ENCODE measurements at regions not wholly inside any gene's neighbourhood (a gene's known extent, or its start where the extent isn't known, plus 50 kb on each side); places are given as distances from the start of the nearest gene placed in this dataset.

DNA sequence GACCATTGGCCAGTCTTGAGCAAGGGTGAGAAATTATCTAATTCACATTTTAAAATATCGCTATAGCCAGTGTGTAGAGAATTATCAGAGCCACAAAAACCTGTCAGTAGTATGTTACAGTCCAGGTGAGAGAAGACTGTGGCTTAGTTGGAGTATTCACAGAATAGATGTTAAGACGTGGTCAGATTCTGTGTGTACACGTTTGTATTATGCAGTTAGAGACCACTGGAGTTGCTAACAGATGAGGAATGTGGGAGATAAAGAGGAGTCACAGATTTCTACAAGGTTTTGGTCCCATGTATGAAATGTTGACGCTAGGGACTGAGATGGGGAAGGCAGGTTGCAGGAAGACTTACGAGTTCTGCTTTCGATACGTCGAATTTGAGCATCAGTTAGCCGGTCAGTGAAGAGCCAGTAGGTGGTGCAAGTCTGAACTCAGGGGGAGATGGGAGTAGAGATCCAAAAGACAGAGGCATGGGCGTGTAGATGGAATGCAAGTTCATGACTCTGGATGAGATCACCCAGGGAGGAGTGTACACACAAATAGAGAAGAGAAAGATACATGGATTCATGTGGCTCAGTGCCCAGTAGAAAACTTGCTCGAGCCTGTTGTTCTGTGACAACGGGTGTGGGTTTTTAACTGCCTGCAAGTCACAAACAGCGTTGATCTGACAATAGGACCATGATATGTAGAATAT is 114.8 kb upstream of the FLRT2 start:
- Mint-ChIP-seq H3K27ac (peak overlapping the region in 1 of 6 donors; percentile 1), H3K9me3 (peaks cover 0 to 12% (median 0%) of the 10 kb centered on the region in 7 donors), H3K4me3 (no peak overlapping the region), H3K36me3 (no peaks in the 10 kb centered on the region), H3K27me3 (no peaks in the 10 kb centered on the region), H3K4me1 (no peaks in the 10 kb centered on the region)
- DNase-seq (no peak), ATAC-seq (ENCODE audit: low read depth in 2 of 2) (no peak)

DNA sequence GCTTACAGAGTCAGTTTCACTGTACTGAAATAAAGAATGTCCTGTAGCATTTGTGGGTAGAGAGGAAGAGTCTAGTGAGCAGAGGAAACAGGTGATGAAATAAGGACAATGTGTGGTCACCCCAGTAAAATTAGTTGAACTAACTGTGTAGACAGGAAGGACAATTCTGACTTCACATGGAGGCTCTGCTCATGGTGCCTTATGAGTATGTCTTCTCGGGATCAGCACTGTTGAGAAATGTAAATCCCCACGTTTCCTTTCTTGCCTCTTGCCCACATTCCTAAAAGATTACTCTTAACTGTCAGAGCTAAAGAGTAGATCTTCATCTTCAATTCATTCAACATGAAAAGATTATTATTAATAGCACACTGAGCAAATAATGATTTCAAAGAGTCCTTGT is 113.2 kb upstream of the FLRT2 start:
- Mint-ChIP-seq H3K4me1 (no peaks in the 10 kb centered on the region), H3K4me3 (no peak overlapping the region), H3K36me3 (no peaks in the 10 kb centered on the region), H3K9me3 (peaks cover 0 to 10% (median 0%) of the 10 kb centered on the region in 7 donors), H3K27me3 (no peaks in the 10 kb centered on the region), H3K27ac (no peak overlapping the region)
- no peak for ATAC-seq (ENCODE audit: low read depth in 2 of 2)
- DNase-seq = no peak

DNA sequence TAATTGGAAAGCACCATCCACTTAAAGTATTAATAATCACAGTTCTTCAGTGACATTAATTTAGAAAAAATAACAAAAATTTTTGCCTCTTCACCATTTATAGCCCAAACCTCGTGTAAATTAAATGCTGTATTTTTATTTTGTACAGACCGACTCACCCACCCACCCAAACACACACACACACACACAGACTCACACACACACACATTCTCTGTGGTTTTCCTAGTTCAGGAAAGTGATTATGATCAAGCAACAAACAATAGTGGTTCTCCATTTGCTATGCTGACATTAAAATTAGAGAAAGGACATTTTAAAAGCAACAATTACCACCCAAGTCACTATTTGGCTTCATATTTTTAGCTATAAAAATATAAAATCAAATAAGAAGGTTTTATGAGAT is 112.5 kb upstream of the FLRT2 start:
- Mint-ChIP-seq H3K36me3 (no peaks in the 10 kb centered on the region), H3K27me3 (no peaks in the 10 kb centered on the region), H3K4me3 (no peak overlapping the region), H3K4me1 (no peaks in the 10 kb centered on the region), H3K9me3 (peaks cover 0 to 10% (median 0%) of the 10 kb centered on the region in 7 donors), H3K27ac (no peak overlapping the region)
- DNase-seq (no peak), ATAC-seq (ENCODE audit: low read depth in 2 of 2) (no peak)

DNA sequence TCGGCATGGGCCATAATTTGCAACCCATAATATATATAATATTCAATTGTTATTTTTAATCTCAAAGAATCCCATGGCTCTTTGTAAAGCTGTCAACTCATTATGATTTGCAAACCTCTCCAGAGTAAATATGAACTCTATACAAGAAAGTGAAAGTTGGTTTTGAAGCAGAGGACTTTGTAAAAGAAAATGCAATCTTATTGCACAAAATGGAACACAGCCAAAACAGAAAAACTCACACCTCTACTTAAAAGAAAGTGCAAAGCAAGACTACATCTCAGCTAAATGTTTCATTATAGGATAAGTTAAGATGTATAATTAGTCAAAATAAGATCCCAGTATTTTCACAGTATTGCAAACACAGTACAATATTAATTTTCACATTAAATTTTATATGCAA is 111.2 kb upstream of the FLRT2 start:
- no peak overlapping the region for H3K27ac Mint-ChIP-seq
- peaks cover 0 to 10% (median 0%) of the 10 kb centered on the region in 7 donors for H3K9me3 Mint-ChIP-seq
- no peaks in the 10 kb centered on the region for H3K4me1 Mint-ChIP-seq
- ATAC-seq (ENCODE audit: low read depth in 2 of 2) (no peak), DNase-seq (no peak)
- H3K36me3 Mint-ChIP-seq = no peaks in the 10 kb centered on the region
- no peak overlapping the region for H3K4me3 Mint-ChIP-seq
- H3K27me3 Mint-ChIP-seq = no peaks in the 10 kb centered on the region

DNA sequence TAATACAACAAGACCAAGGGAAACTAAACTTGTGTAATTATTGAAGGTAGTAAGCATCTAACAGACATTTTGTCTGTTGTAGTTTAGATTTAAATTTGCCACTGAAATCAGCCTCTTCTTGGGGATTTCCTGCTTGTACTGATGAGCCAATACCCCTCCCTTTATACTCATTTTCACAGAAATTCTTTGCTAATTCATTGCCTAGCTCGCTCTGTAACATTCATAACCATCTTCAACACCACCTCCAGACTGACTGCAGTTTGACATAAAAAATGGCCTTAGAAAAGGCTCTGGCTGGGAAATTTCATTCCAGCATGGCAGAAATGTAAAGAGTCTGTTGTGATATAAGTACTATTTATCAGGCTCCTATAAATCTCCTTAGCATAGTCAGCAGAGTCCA is 109.7 kb upstream of the FLRT2 start:
- H3K27me3 Mint-ChIP-seq = no peaks in the 10 kb centered on the region
- no peak overlapping the region for H3K27ac Mint-ChIP-seq
- ATAC-seq (ENCODE audit: low read depth in 2 of 2) (no peak), DNase-seq (no peak)
- no peaks in the 10 kb centered on the region for H3K4me1 Mint-ChIP-seq
- H3K36me3 Mint-ChIP-seq = no peaks in the 10 kb centered on the region
- peaks cover 0 to 2% (median 0%) of the 10 kb centered on the region in 7 donors for H3K9me3 Mint-ChIP-seq
- no peak overlapping the region for H3K4me3 Mint-ChIP-seq

DNA sequence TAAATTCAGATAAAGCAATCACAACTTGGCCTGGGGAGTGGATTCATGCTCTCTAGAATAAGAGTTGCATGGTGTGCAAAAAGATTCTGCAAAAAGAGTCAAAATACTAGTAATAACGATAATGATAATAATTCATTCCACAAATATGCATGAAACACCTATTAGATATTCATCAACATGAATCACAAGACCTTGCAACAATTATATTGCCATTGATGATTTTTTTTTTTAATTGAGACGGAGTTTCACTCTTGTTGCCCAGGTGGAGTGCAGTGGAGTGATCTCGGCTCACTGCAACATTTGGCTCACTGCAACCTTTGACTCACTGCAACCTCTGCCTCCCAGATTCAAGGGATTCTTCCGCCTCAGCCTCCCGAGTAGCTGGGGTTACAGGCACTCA is 109.2 kb upstream of the FLRT2 start:
- no peak overlapping the region for H3K4me3 Mint-ChIP-seq
- H3K27ac Mint-ChIP-seq = no peak overlapping the region
- DNase-seq = no peak

DNA sequence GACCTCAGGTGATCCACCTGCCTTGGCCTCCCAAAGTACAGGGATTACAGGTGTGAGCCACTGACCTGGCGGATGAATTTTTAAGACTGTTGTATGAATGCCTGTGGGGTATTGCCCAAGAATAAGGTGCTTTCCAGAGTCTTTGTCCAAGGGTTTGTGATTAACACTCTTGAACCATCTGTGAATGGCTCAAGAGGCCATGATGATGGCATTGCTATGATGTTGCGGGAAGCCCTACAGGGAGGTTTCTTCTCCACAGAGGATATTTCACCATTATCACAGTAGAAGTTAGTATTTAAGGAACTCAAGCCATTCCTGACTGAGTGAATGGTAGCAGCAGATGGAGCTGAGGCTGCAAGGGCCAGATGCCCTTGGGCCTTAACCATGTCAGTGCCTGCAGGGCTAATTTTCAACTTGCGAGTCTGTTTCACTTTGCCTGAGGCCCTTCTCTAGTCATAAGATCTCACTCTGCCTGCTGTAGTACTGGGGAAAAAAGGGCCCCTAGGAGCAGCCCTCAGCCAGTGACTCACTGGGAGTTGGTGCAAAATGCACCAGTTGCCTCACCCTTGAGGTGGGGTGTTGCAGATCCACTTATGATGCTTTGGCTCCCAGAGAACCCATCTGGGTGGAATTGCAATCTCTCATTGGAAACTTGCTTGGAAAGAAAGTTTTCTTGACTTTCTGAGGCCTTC is 108.6 kb upstream of the FLRT2 start:
- Mint-ChIP-seq H3K9me3 (peaks cover 0 to 2% (median 0%) of the 10 kb centered on the region in 7 donors), H3K4me1 (no peaks in the 10 kb centered on the region), H3K4me3 (no peak overlapping the region), H3K27me3 (no peaks in the 10 kb centered on the region), H3K36me3 (no peaks in the 10 kb centered on the region), H3K27ac (no peak overlapping the region)
- no peak for DNase-seq
- ATAC-seq (ENCODE audit: low read depth in 2 of 2) = no peak

More for the DNA sequence above, 109.2 kb upstream of the FLRT2 start:
- Mint-ChIP-seq H3K27me3 (no peaks in the 10 kb centered on the region), H3K4me1 (no peaks in the 10 kb centered on the region), H3K9me3 (peaks cover 0 to 2% (median 0%) of the 10 kb centered on the region in 7 donors), H3K36me3 (no peaks in the 10 kb centered on the region)
- no peak for ATAC-seq (ENCODE audit: low read depth in 2 of 2)

DNA sequence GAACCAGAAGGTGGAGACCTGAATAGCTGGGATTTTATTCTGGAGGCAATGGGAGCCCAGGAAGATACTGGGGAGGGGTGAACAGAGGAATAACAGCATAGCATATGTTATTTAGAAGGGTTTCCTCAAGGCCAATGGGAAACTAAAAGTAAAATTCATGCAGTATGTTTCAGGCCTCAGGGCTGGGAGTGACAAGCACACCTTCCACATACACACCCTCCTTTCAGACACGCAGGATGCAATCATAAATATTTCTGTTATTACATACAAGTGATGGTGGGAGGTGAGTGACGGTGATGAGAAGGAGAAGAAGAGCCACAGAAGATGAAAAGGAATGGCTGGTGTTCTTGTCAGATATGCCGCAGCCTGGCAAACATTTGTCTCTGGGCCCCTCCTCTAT is 106.1 kb upstream of the FLRT2 start:
- no peak for ATAC-seq (ENCODE audit: low read depth in 2 of 2)
- Mint-ChIP-seq H3K9me3 (peaks cover 0 to 2% (median 0%) of the 10 kb centered on the region in 7 donors), H3K4me3 (peak overlapping the region in 1 of 8 donors; percentile 41), H3K36me3 (no peaks in the 10 kb centered on the region), H3K27me3 (no peaks in the 10 kb centered on the region), H3K4me1 (no peaks in the 10 kb centered on the region), H3K27ac (no peak overlapping the region)
- DNase-seq = no peak

DNA sequence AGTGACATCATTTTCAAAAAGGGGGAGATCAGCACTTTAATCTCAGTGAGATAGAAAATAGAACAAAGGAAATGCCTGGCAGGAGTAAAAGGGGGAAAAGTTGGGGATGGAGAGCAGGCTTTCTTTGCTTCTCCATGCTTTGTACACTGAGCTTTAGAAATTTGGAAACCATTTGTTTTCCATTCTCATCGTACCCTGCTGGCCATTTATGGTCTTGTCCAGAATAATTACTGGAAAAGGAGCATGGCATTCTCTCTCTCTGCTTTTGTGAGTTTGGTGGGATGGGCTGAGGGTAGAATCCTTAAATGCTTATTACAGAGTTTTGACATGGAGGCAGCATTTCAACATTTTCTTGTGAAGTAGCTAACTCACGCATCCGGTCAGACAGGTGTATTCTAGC is 104.4 kb upstream of the FLRT2 start:
- Mint-ChIP-seq H3K4me3 (no peak overlapping the region), H3K9me3 (peaks cover 0 to 9% (median 0%) of the 10 kb centered on the region in 7 donors), H3K36me3 (no peaks in the 10 kb centered on the region), H3K4me1 (no peaks in the 10 kb centered on the region), H3K27ac (no peak overlapping the region), H3K27me3 (no peaks in the 10 kb centered on the region)
- DNase-seq = no peak
- ATAC-seq (ENCODE audit: low read depth in 2 of 2) = no peak

DNA sequence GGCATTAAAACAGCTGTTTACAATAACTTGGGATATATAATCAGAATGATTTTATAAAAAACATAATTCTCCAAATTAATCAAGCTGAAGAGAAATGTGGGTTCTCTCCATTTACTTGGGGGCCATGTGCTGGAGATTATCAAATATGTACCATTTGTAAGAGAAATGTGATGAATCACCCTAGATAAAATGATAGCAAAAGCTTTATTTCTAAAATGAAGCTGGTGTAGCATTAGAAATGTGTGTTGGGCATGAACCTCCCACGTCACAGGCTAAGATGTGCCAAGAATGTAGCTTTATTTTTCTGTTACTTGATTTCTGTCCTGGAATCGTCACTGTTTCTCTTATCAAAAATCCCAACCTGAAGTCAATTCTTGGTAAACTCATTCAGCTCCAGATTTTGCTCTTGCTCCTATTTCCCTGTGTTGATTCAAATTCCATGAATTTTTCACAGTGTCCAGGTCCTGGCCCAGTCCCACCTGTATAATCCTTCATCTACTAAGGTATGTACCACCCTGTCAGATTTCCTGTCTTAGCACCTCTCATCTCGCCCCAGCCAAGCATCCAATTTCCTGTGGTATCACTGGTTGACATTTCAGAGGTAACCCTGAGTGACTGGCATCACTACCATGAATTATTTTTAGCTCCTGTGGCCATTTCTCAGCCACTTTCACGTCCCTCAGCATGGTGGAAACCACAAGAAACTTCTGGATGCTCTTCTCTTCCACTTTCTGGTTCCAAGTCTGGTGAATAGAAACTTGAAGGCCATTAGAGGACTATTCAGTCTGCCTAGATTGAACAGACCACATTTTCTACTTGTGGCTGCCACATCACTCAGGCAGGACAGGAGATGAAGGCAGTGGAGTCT is 103.6 kb upstream of the FLRT2 start:
- H3K36me3 Mint-ChIP-seq = no peaks in the 10 kb centered on the region
- H3K27ac Mint-ChIP-seq = no peak overlapping the region
- H3K4me1 Mint-ChIP-seq = no peaks in the 10 kb centered on the region
- no peaks in the 10 kb centered on the region for H3K27me3 Mint-ChIP-seq
- DNase-seq (no peak), ATAC-seq (ENCODE audit: low read depth in 2 of 2) (no peak)
- H3K4me3 Mint-ChIP-seq = peak overlapping the region in 1 of 8 donors; percentile 5
- H3K9me3 Mint-ChIP-seq = peaks cover 0 to 9% (median 0%) of the 10 kb centered on the region in 7 donors

DNA sequence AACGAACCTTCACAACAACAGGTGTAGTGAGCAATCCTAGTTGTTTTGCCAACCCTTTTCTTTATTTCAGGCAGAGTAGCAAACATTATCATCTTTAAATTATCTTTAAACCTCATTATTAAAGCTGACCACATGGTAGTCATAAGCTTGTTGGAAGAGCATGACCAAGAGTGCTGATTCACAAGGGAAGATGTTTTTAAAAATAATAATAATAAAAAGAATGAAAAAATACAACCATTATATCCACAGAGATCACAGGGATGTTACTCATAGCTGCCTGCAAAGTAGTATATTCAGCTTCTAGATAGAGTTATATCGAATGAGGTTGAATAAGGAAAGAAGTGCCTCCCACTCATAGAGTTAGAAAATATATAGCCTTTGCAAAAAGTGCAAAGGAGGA is 101.0 kb upstream of the FLRT2 start:
- no peak overlapping the region for H3K4me3 Mint-ChIP-seq
- H3K36me3 Mint-ChIP-seq = no peaks in the 10 kb centered on the region
- no peaks in the 10 kb centered on the region for H3K4me1 Mint-ChIP-seq
- DNase-seq = no peak
- no peak overlapping the region for H3K27ac Mint-ChIP-seq
- ATAC-seq (ENCODE audit: low read depth in 2 of 2) = no peak
- H3K27me3 Mint-ChIP-seq = no peaks in the 10 kb centered on the region
- peaks cover 0 to 9% (median 3%) of the 10 kb centered on the region in 7 donors for H3K9me3 Mint-ChIP-seq

DNA sequence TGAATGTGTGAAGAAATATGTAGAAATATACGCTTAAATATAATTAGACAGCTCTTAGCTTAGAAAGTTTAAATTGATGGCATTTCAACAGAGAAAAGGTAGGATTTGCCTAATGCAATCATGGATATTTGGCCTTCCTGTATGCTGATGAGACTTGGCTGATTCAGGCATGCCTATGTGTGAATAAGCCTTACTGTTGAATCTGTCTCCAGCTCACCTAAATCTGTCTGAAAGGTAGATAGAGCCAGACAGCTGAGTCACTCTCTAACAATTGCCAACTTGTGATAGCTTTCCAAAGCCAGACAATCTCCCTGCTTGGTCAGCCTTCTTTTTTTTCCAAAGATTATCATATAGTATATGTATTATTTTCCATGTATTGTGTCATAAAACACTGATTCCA is 92.8 kb upstream of the FLRT2 start:
- peaks cover 0 to 11% (median 4%) of the 10 kb centered on the region in 7 donors for H3K9me3 Mint-ChIP-seq
- ATAC-seq (ENCODE audit: low read depth in 2 of 2) = no peak
- no peak overlapping the region for H3K27ac Mint-ChIP-seq
- H3K4me3 Mint-ChIP-seq = no peak overlapping the region
- H3K36me3 Mint-ChIP-seq = no peaks in the 10 kb centered on the region
- H3K4me1 Mint-ChIP-seq = no peaks in the 10 kb centered on the region
- DNase-seq = no peak
- H3K27me3 Mint-ChIP-seq = no peaks in the 10 kb centered on the region

DNA sequence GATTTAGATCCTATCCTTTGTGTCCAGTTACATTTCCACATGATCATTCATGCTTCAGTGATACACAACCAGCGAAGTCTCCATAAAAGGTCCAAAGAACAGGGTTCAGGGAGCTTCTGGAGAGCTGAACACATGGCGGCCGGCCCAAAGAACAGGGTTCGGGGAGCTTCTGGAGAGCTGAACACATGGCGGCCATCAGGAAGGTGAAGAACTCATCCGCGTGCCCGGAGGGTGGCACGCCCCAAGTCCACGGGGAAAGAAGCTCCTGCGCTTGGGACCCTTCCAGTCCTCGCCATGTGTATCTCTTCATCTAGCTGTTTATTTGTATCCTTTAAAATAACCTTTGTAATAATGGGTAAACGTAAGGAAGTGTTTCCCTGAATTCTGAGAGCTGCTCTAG is 91.9 kb upstream of the FLRT2 start:
- DNase-seq (no peak), ATAC-seq (ENCODE audit: low read depth in 2 of 2) (no peak)
- H3K27ac Mint-ChIP-seq = no peak overlapping the region
- no peaks in the 10 kb centered on the region for H3K4me1 Mint-ChIP-seq
- peaks cover 0 to 8% (median 2%) of the 10 kb centered on the region in 7 donors for H3K9me3 Mint-ChIP-seq
- H3K27me3 Mint-ChIP-seq = no peaks in the 10 kb centered on the region
- H3K4me3 Mint-ChIP-seq = no peak overlapping the region
- H3K36me3 Mint-ChIP-seq = no peaks in the 10 kb centered on the region
